ENCODE measurements at regions not wholly inside any gene's neighbourhood (a gene's known extent, or its start where the extent isn't known, plus 50 kb on each side); places are given as distances from the start of the nearest gene placed in this dataset.

GRCh38 chr3:72447059-72447946 lies 400.9 kb downstream of the SHQ1 start:
- DNase-seq, result peak; percentile 95
- Mint-ChIP-seq H3K27ac (ENCODE audit: unreplicated experiment) (no peak overlapping the region), H3K4me1 (ENCODE audit: low read depth, unreplicated experiment) (peaks cover 22% of the 10 kb centered on the region), H3K9me3 (ENCODE audit: unreplicated experiment) (peaks cover 14% of the 10 kb centered on the region), H3K27me3 (ENCODE audit: unreplicated experiment) (peaks cover 10% of the 10 kb centered on the region), H3K4me3 (ENCODE audit: unreplicated experiment) (peak overlapping the region; percentile 81), H3K36me3 (ENCODE audit: unreplicated experiment) (no peaks in the 10 kb centered on the region)
- TF ChIP-seq, protein P1, sequence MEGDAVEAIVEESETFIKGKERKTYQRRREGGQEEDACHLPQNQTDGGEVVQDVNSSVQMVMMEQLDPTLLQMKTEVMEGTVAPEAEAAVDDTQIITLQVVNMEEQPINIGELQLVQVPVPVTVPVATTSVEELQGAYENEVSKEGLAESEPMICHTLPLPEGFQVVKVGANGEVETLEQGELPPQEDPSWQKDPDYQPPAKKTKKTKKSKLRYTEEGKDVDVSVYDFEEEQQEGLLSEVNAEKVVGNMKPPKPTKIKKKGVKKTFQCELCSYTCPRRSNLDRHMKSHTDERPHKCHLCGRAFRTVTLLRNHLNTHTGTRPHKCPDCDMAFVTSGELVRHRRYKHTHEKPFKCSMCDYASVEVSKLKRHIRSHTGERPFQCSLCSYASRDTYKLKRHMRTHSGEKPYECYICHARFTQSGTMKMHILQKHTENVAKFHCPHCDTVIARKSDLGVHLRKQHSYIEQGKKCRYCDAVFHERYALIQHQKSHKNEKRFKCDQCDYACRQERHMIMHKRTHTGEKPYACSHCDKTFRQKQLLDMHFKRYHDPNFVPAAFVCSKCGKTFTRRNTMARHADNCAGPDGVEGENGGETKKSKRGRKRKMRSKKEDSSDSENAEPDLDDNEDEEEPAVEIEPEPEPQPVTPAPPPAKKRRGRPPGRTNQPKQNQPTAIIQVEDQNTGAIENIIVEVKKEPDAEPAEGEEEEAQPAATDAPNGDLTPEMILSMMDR (IDR thresholded peaks at IDR 0.05; ENCODE audit: partially characterized antibody, unreplicated experiment), result no peak

DNA sequence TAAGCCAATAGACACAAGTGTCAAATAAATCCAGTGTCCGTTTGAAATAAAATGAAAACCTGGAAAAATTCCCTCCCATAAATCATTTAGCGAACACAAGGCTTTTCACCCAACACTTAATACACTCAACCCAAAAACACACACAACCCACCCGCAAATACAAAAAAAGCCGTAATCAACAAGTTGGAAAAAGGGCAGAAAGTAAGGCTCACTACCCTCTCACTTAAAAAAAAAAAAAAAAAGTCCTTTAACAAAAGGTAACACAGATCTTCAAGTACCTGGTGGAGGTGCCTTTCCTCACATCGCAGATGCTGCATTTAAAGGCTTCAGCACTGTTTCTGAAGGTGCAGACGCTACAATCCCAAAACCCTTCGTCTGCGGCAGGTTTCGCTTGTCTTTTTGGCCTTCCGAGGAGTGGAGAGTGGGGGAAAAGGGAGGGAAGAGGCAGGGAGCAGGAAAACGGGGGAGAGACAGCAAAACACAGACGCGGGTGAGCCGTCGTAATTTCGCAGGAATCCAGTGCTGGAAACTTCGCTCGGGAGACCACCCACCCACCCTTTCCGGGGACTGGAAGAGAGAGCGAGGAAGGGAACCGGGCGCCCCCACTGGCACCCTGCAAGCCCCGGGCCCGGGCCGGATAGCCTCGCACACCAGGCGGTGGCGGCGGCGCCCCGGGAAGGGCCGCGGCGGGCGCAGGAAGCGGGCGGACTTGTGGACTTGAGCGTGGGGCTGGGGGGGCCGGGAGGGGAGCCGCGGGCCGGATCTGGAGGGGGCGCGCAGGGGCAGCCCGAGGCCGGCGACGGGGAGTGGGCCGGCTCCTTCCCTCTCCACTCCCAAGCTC lies 401.8 kb downstream of the SHQ1 start, which contains the start of gene RYBP:
TSS of gene RYBP (minus strand) at position 404 of the 841 bp plus-strand sequence.
- DNase-seq, result no peak
- Mint-ChIP-seq H3K4me3 (ENCODE audit: unreplicated experiment) (peak within 1 kb of the TSS; percentile 85), H3K27ac (ENCODE audit: unreplicated experiment) (peak within 1 kb of the TSS; percentile 86), H3K27me3 (ENCODE audit: unreplicated experiment) (peaks cover 9% of the 10 kb centered on the region), H3K9me3 (ENCODE audit: unreplicated experiment) (peaks cover 13% of the 10 kb centered on the region), H3K4me1 (ENCODE audit: low read depth, unreplicated experiment) (peaks cover 22% of the 10 kb centered on the region), H3K36me3 (ENCODE audit: unreplicated experiment) (no peaks in the 10 kb centered on the region)
- TF ChIP-seq, protein P1 (IDR thresholded peaks at IDR 0.05; ENCODE audit: partially characterized antibody, unreplicated experiment), result no peak

DNA sequence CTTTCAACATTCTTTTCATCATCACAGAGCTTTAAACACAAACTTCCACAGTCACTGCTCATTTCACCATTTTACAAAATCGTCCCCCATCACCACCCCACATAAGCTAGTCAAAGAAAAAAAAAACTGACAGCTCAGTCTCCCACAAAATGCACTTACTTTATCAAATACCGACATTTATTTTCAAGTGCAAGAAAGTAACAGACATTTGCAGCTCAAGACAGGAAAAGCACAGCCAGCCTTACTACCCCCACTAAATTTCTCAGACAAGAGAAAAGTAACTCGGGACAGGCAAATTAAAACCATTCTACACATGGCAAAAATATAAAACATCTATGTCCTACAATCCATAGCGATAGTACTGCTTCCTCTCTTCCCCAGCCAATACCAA lies 402.4 kb downstream of the SHQ1 start:
- peak overlapping the region; percentile 85 for H3K4me3 Mint-ChIP-seq (ENCODE audit: unreplicated experiment)
- TF ChIP-seq, protein P1 (IDR thresholded peaks at IDR 0.05; ENCODE audit: partially characterized antibody, unreplicated experiment), result no peak
- H3K4me1 Mint-ChIP-seq (ENCODE audit: low read depth, unreplicated experiment), result peaks cover 22% of the 10 kb centered on the region
- H3K27me3 Mint-ChIP-seq (ENCODE audit: unreplicated experiment), result peaks cover 8% of the 10 kb centered on the region
- no peaks in the 10 kb centered on the region for H3K36me3 Mint-ChIP-seq (ENCODE audit: unreplicated experiment)
- peaks cover 10% of the 10 kb centered on the region for H3K9me3 Mint-ChIP-seq (ENCODE audit: unreplicated experiment)
- H3K27ac Mint-ChIP-seq (ENCODE audit: unreplicated experiment), result peak overlapping the region; percentile 86
- no peak for DNase-seq

DNA sequence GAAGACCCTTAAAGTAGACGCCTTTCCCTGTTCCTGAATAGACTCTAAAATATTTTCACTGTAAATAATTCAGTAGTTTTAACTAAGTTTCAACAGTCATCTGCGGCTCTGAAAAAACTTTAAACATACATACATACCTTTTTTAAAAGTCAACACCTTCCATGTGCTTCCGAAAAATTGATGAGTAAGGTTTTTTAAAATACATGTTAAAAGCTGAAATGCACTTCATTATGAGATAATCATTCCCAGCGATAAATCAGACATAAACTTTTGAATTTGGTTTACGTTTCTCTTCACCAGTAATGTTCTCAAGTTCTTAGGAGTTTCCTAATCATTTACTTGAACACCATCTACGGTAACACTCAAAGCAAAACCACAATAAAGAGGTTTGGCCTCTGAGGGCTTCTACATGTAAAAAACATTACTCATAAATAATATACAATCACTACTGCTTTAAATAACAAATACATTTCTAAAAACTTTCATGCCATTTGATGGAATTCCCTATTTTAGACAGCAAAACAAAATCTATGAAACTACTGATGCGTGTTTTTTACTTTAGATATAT lies 403.5 kb downstream of the SHQ1 start:
- H3K36me3 Mint-ChIP-seq (ENCODE audit: unreplicated experiment), result no peaks in the 10 kb centered on the region
- peak overlapping the region; percentile 85 for H3K4me3 Mint-ChIP-seq (ENCODE audit: unreplicated experiment)
- TF ChIP-seq, protein P1 (IDR thresholded peaks at IDR 0.05; ENCODE audit: partially characterized antibody, unreplicated experiment), result no peak
- peaks cover 21% of the 10 kb centered on the region for H3K4me1 Mint-ChIP-seq (ENCODE audit: low read depth, unreplicated experiment)
- peaks cover 3% of the 10 kb centered on the region for H3K27me3 Mint-ChIP-seq (ENCODE audit: unreplicated experiment)
- no peak for DNase-seq
- H3K9me3 Mint-ChIP-seq (ENCODE audit: unreplicated experiment), result peaks cover 8% of the 10 kb centered on the region
- no peak overlapping the region for H3K27ac Mint-ChIP-seq (ENCODE audit: unreplicated experiment)

Data from glutamatergic neuron (in vitro differentiated cells).